Thyroid gland (tissue), 4 donors: ENCODE measurements at regions not wholly inside any gene's neighbourhood (a gene's known extent, or its start where the extent isn't known, plus 50 kb on each side); places are given as distances from the start of the nearest gene placed in this dataset.

Experiments
- DNase-seq, 2 donors: peaks; one replicate each; pipeline ENCODE4 v3.0.0-alpha.2; 2019
- H3K27ac ChIP-seq, 3 donors: fragments of 200-600 bp; sonication (generic); 1 replicate in 2 of 3; 2 replicates in 1 of 3; pipeline ENCODE4 v1.5.1; 2016 to 2019; ENCODE audit warnings: mild to moderate bottlenecking in 1 of 3, moderate library complexity in 1 of 3
- H3K27me3 ChIP-seq: fragments of 200-600 bp; sonication (generic); one replicate; pipeline ENCODE4 v1.5.1; 2019
- H3K36me3 ChIP-seq, 2 donors: fragments of 200-600 bp; sonication (generic); one replicate each; pipeline ENCODE4 v1.5.1; 2016 to 2019
- H3K4me1 ChIP-seq, 2 donors: fragments of 200-600 bp; sonication (generic); one replicate each; pipeline ENCODE4 v1.5.1; 2017 to 2019
- H3K4me3 ChIP-seq, 3 donors: fragments of 200-600 bp; sonication (generic); replicated peaks in 1 of 3; 1 replicate in 2 of 3; 2 replicates in 1 of 3; pipeline ENCODE4 v1.5.1; 2016; ENCODE audit warnings: mild to moderate bottlenecking in 1 of 3
- H3K9me3 ChIP-seq: fragments of 200-600 bp; sonication (generic); one replicate; pipeline ENCODE4 v1.5.1; 2017
- POLR2A ChIP-seq, 2 donors: fragments of 450-650 bp; IDR thresholded peaks; one replicate each; pipeline ENCODE4 v1.6.1; 2017; ENCODE audit warnings: antibody characterized with exemption in 2 of 2, mild to moderate bottlenecking in 2 of 2, moderate library complexity in 1 of 2
- WGBS, 2 donors: methylation state at CpG; one replicate each; pipeline ENCODE4 v1.1.5; 2017; 5-methylcytosine and 5-hydroxymethylcytosine counted together
- intact Hi-C: fragments of 100-400 bp; cut with DNase I; formaldehyde crosslinking; loops from one replicate; pipeline ENCODE4 v1.15.1; 2023
- TF ChIP-seq, protein P1 (sequence below), 6 experiments: fragments of 200-600 bp in 3 of 6; fragments of 450-650 bp in 3 of 6; sonication (generic) in 3 of 6; IDR thresholded peaks; one replicate each; pipeline ENCODE4 v1.5.1; 2016 to 2019; ENCODE audit warnings: antibody characterized with exemption in 6 of 6, mild to moderate bottlenecking in 2 of 6, inconsistent platforms in 1 of 6, moderate library complexity in 1 of 6

- H3K36me3 ChIP-seq, result no peaks in the 10 kb centered on the region
- no peak overlapping the region for H3K27ac ChIP-seq
- no peak for DNase-seq
- no peak overlapping the region for H3K4me3 ChIP-seq
- WGBS, 2 donors, result 50 to 59% methylated on average over 4 of the region's 4 CpGs
- H3K4me1 ChIP-seq, result no peaks in the 10 kb centered on the region
- TF ChIP-seq, protein P1, sequence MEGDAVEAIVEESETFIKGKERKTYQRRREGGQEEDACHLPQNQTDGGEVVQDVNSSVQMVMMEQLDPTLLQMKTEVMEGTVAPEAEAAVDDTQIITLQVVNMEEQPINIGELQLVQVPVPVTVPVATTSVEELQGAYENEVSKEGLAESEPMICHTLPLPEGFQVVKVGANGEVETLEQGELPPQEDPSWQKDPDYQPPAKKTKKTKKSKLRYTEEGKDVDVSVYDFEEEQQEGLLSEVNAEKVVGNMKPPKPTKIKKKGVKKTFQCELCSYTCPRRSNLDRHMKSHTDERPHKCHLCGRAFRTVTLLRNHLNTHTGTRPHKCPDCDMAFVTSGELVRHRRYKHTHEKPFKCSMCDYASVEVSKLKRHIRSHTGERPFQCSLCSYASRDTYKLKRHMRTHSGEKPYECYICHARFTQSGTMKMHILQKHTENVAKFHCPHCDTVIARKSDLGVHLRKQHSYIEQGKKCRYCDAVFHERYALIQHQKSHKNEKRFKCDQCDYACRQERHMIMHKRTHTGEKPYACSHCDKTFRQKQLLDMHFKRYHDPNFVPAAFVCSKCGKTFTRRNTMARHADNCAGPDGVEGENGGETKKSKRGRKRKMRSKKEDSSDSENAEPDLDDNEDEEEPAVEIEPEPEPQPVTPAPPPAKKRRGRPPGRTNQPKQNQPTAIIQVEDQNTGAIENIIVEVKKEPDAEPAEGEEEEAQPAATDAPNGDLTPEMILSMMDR (IDR thresholded peaks at IDR 0.05), result no peak
- TF ChIP-seq POLR2A (IDR thresholded peaks at IDR 0.05), result no peak
- no peaks in the 10 kb centered on the region for H3K27me3 ChIP-seq
- no peaks in the 10 kb centered on the region for H3K9me3 ChIP-seq
- intact Hi-C loops, result no loop called here
Observed at GRCh38 chr4:124565371-124565770, 147.2 kb downstream of the ANKRD50 start.

DNA sequence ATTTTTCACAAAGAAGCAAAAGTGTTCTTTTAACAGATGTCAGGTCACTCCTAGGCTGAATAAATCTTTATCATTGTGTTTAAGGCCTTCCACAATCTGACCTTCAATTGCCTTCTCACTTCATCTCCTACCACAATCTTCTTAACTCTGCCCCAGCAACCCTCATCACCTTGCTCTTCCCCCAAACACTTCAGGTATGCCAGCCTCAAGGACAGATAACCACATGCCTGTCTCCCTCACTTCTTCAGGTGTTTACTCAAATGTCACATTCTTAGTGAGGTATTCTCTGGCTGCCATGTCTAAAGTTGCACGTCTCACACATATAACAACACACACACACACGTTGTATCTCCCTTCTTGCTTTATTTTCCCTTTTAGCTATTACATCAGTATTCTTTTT is 146.5 kb downstream of the ANKRD50 start:
- TF ChIP-seq POLR2A (IDR thresholded peaks at IDR 0.05), result no peak
- TF ChIP-seq, protein P1 (IDR thresholded peaks at IDR 0.05), result no peak
- no peak overlapping the region for H3K4me3 ChIP-seq
- H3K27me3 ChIP-seq, result no peaks in the 10 kb centered on the region
- intact Hi-C loops, result no loop called here
- no peak overlapping the region for H3K27ac ChIP-seq
- H3K9me3 ChIP-seq, result no peaks in the 10 kb centered on the region
- DNase-seq, result no peak
- no peaks in the 10 kb centered on the region for H3K4me1 ChIP-seq
- WGBS, 2 donors, result 93 to 95% methylated on average over 2 of the region's 2 CpGs
- H3K36me3 ChIP-seq, result no peaks in the 10 kb centered on the region

- H3K4me3 ChIP-seq, result no peak overlapping the region
- H3K9me3 ChIP-seq, result no peaks in the 10 kb centered on the region
- intact Hi-C loops, result no loop called here
- DNase-seq, result no peak
- H3K27me3 ChIP-seq, result no peaks in the 10 kb centered on the region
- H3K36me3 ChIP-seq, result no peaks in the 10 kb centered on the region
- no peak for TF ChIP-seq POLR2A (IDR thresholded peaks at IDR 0.05)
- WGBS, 2 donors, result 92% methylated on average over 4 of the region's 4 CpGs
- no peaks in the 10 kb centered on the region for H3K4me1 ChIP-seq
- no peak overlapping the region for H3K27ac ChIP-seq
Observed at GRCh38 chr4:124573056-124573455, 139.5 kb downstream of the ANKRD50 start.

- no peak for DNase-seq
- Histone ChIP-seq H3K9me3 (no peaks in the 10 kb centered on the region), H3K4me3 (no peak overlapping the region), H3K36me3 (no peaks in the 10 kb centered on the region), H3K4me1 (no peaks in the 10 kb centered on the region), H3K27ac (no peak overlapping the region), H3K27me3 (no peaks in the 10 kb centered on the region)
- no peak for TF ChIP-seq POLR2A (IDR thresholded peaks at IDR 0.05)
- TF ChIP-seq, protein P1 (IDR thresholded peaks at IDR 0.05), result no peak
- intact Hi-C loops, result no loop called here
Observed at GRCh38 chr4:124579896-124580295, 132.6 kb downstream of the ANKRD50 start.

GRCh38 chr4:124583797-124584196 is 128.7 kb downstream of the ANKRD50 start:
- no peak overlapping the region for H3K27ac ChIP-seq
- WGBS, 2 donors, result 92 to 98% methylated on average over 1 of the region's 1 CpG
- TF ChIP-seq, protein P1 (IDR thresholded peaks at IDR 0.05), result no peak
- TF ChIP-seq POLR2A (IDR thresholded peaks at IDR 0.05), result no peak
- intact Hi-C loops, result no loop called here
- no peaks in the 10 kb centered on the region for H3K36me3 ChIP-seq
- H3K27me3 ChIP-seq, result no peaks in the 10 kb centered on the region
- no peak overlapping the region for H3K4me3 ChIP-seq
- H3K9me3 ChIP-seq, result no peaks in the 10 kb centered on the region
- DNase-seq, result no peak
- H3K4me1 ChIP-seq, result no peaks in the 10 kb centered on the region

DNA sequence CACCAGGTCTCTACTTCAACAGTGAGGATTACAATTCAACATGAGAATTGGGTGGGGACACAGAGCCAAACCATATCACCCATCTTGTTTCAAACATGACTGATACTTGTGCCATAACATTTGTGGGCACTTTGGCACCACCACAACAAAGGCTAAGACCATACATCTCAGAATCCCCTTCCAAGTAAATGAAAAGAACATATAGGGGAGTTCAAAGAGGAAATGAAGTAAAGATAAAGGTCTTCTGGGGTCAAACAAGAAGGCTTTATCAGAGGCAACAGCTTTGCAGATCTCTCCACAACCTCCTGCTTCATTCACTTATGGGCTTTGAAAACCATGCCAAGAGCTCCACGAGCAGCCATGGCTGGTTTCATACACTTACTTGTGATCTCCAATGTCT is 122.7 kb downstream of the ANKRD50 start:
- H3K4me3 ChIP-seq, result no peak overlapping the region
- H3K9me3 ChIP-seq, result no peaks in the 10 kb centered on the region
- TF ChIP-seq POLR2A (IDR thresholded peaks at IDR 0.05), result no peak
- intact Hi-C loops, result no loop called here
- H3K27ac ChIP-seq, result no peak overlapping the region
- no peak for DNase-seq
- no peaks in the 10 kb centered on the region for H3K27me3 ChIP-seq
- no peaks in the 10 kb centered on the region for H3K36me3 ChIP-seq
- no peaks in the 10 kb centered on the region for H3K4me1 ChIP-seq
- WGBS, 2 donors, result 81 to 89% methylated on average over 1 of the region's 1 CpG
